CD14-positive monocyte (primary cell): ENCODE measurements at regions not wholly inside any gene's neighbourhood (a gene's known extent, or its start where the extent isn't known, plus 50 kb on each side); places are given as distances from the start of the nearest gene placed in this dataset.

ENCODE experiments used
- DNase-seq, 3 donors: peaks; one replicate each; pipeline ENCODE4 v3.0.0-alpha.2; 2011 to 2022
- H2AFZ ChIP-seq: 2 replicates; pipeline ENCODE4 v1.6.0; 2012; ENCODE audit warnings: mild to moderate bottlenecking, low read depth, low read length, inconsistent platforms; ENCODE audit not compliant: insufficient read depth, poor library complexity, severe bottlenecking
- H3K27ac ChIP-seq, 2 donors: 1 replicate in 1 of 2; 2 replicates in 1 of 2; pipeline ENCODE4 v1.5.1; 2012 to 2013; ENCODE audit warnings: low read length in 2 of 2, control low read depth in 1 of 2, inconsistent platforms in 1 of 2, low read depth in 1 of 2, mild to moderate bottlenecking in 1 of 2
- H3K27me3 ChIP-seq, 2 donors: one replicate each; pipeline versions ENCODE4 v1.6.0 to v1.6.1; 2011 to 2013; ENCODE audit warnings: low read length in 2 of 2; ENCODE audit not compliant: control insufficient read depth in 2 of 2, insufficient read depth in 2 of 2
- H3K36me3 ChIP-seq, 2 donors: replicated peaks in 1 of 2; 1 replicate in 1 of 2; 2 replicates in 1 of 2; pipeline versions ENCODE4 v1.5.1 to v1.6.1; 2012 to 2013; ENCODE audit warnings: low read length in 2 of 2, control low read depth in 1 of 2, inconsistent platforms in 1 of 2, mild to moderate bottlenecking in 1 of 2; ENCODE audit not compliant: insufficient read depth in 2 of 2, control insufficient read depth in 1 of 2
- H3K4me1 ChIP-seq, 2 donors: 1 replicate in 1 of 2; 2 replicates in 1 of 2; pipeline versions ENCODE4 v1.5.1 to v1.6.1; 2012 to 2013; ENCODE audit warnings: low read length in 2 of 2, control low read depth in 1 of 2, inconsistent platforms in 1 of 2, mild to moderate bottlenecking in 1 of 2, moderate library complexity in 1 of 2; ENCODE audit not compliant: insufficient read depth in 2 of 2, control insufficient read depth in 1 of 2
- H3K4me2 ChIP-seq: replicated peaks from 2 replicates; pipeline ENCODE3; 2012; ENCODE audit warnings: low read length, moderate library complexity, mild to moderate bottlenecking; ENCODE audit not compliant: poor library complexity, severe bottlenecking; ENCODE audit errors: extremely low read depth
- H3K4me3 ChIP-seq, 3 experiments: fragments of 200-600 bp in 1 of 3; sonication (generic) in 1 of 3; replicated peaks in 1 of 3; 1 replicate in 2 of 3; 2 replicates in 1 of 3; pipeline ENCODE4 v1.5.1; 2011 to 2013; ENCODE audit warnings: low read length in 3 of 3, mild to moderate bottlenecking in 3 of 3, control low read depth in 2 of 3, low read depth in 2 of 3, inconsistent platforms in 1 of 3, moderate library complexity in 1 of 3
- H3K79me2 ChIP-seq: 2 replicates; pipeline ENCODE4 v1.6.0; 2012; ENCODE audit warnings: mild to moderate bottlenecking, control low read depth, inconsistent platforms, low read length, moderate library complexity; ENCODE audit not compliant: insufficient read depth
- H3K9ac ChIP-seq: 2 replicates; pipeline ENCODE4 v1.6.0; 2017; ENCODE audit warnings: low read length, mild to moderate bottlenecking; ENCODE audit not compliant: insufficient read depth, poor library complexity, severe bottlenecking
- H3K9me3 ChIP-seq, 2 donors: replicated peaks in 1 of 2; 1 replicate in 1 of 2; 2 replicates in 1 of 2; pipeline versions ENCODE4 v1.5.1 to v1.6.1; 2012 to 2013; ENCODE audit warnings: low read length in 2 of 2, control low read depth in 1 of 2; ENCODE audit not compliant: control insufficient read depth in 1 of 2, insufficient read depth in 1 of 2
- H4K20me1 ChIP-seq: 2 replicates; pipeline ENCODE4 v1.6.0; 2012; ENCODE audit warnings: mild to moderate bottlenecking, low read length, control low read depth, moderate library complexity; ENCODE audit not compliant: insufficient read depth
- H3K27ac Mint-ChIP-seq, 7 donors: one replicate each; pipeline ENCODE4 v1.8.0; 2020; ENCODE audit warnings: mild to moderate bottlenecking in 7 of 7, mixed read lengths in 7 of 7, moderate library complexity in 6 of 7, inconsistent platforms in 2 of 7
- H3K27me3 Mint-ChIP-seq, 3 donors: one replicate each; pipeline ENCODE4 v1.8.0; 2021 to 2022; ENCODE audit warnings: low read depth in 3 of 3, mild to moderate bottlenecking in 3 of 3, mixed read lengths in 3 of 3, moderate library complexity in 3 of 3, inconsistent platforms in 1 of 3
- H3K36me3 Mint-ChIP-seq, 2 donors: one replicate each; pipeline ENCODE4 v1.8.0; 2020; ENCODE audit warnings: mixed read lengths in 2 of 2, inconsistent platforms in 1 of 2, mild to moderate bottlenecking in 1 of 2
- H3K4me1 Mint-ChIP-seq: one replicate; pipeline ENCODE4 v1.8.0; 2020; ENCODE audit warnings: mild to moderate bottlenecking, mixed read lengths
- H3K4me3 Mint-ChIP-seq, 2 donors: one replicate each; pipeline ENCODE4 v1.8.0; 2020; ENCODE audit warnings: mild to moderate bottlenecking in 2 of 2, mixed read lengths in 2 of 2, moderate library complexity in 1 of 2
- H3K9me3 Mint-ChIP-seq, 7 donors: one replicate each; pipeline ENCODE4 v1.8.0; 2020 to 2022; ENCODE audit warnings: mixed read lengths in 7 of 7, mild to moderate bottlenecking in 6 of 7, moderate library complexity in 6 of 7, inconsistent platforms in 2 of 7
- WGBS: methylation state at CpG from one replicate; pipeline ENCODE4 v1.1.5; 2013; ENCODE audit warnings: missing lambda C conversion rate; ENCODE audit not compliant: insufficient coverage; 5-methylcytosine and 5-hydroxymethylcytosine counted together
- intact Hi-C, 2 donors: fragments of 100-400 bp; cut with micrococcal nuclease; formaldehyde crosslinking; loops; one replicate each; pipeline versions ENCODE4 v1.15.0 to v1.15.1; 2023
- TF ChIP-seq, protein P1 (sequence below): fragments of 200-600 bp; IDR thresholded peaks from one replicate; pipeline ENCODE4 v1.8.0; 2022; ENCODE audit warnings: antibody characterized with exemption, mild to moderate bottlenecking

DNA sequence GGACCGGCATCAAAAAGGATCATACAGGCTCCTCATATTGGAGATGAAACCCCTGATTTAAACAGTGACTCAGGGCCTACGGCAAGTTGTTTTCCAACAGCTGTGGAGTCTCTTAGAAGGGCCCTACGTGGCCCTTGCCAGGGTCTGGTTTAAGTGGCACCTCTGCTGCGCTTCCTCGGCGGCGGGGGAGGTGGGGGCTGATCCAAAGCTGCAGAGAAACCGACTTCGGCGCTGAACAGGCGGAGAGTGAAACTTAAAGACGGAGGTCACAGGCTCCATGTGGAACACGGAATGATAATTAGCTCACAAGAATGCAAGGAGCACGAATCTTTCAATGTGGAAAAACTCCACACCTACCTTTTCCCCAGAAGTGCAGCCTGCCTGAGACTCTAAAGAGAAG is 477.9 kb downstream of the TCERG1L start:
- H3K9ac ChIP-seq, result no peak overlapping the region
- Mint-ChIP-seq H3K36me3 (no peaks in the 10 kb centered on the region), H3K9me3 (peaks cover 0 to 19% (median 5%) of the 10 kb centered on the region in 7 donors), H3K27me3 (peaks cover 0 to 1% (median 0%) of the 10 kb centered on the region in 3 donors), H3K4me1 (no peaks in the 10 kb centered on the region), H3K4me3 (no peak overlapping the region), H3K27ac (no peak overlapping the region)
- no peaks in the 10 kb centered on the region for H4K20me1 ChIP-seq
- peaks cover 0 to 6% of the 10 kb centered on the region in 2 donors for H3K9me3 ChIP-seq
- H3K4me3 ChIP-seq, result no peak overlapping the region
- no peaks in the 10 kb centered on the region for H3K36me3 ChIP-seq
- DNase-seq, result no peak
- no peaks in the 10 kb centered on the region for H3K27me3 ChIP-seq
- no peak overlapping the region for H2AFZ ChIP-seq
- TF ChIP-seq, protein P1, sequence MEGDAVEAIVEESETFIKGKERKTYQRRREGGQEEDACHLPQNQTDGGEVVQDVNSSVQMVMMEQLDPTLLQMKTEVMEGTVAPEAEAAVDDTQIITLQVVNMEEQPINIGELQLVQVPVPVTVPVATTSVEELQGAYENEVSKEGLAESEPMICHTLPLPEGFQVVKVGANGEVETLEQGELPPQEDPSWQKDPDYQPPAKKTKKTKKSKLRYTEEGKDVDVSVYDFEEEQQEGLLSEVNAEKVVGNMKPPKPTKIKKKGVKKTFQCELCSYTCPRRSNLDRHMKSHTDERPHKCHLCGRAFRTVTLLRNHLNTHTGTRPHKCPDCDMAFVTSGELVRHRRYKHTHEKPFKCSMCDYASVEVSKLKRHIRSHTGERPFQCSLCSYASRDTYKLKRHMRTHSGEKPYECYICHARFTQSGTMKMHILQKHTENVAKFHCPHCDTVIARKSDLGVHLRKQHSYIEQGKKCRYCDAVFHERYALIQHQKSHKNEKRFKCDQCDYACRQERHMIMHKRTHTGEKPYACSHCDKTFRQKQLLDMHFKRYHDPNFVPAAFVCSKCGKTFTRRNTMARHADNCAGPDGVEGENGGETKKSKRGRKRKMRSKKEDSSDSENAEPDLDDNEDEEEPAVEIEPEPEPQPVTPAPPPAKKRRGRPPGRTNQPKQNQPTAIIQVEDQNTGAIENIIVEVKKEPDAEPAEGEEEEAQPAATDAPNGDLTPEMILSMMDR, result no peak
- H3K79me2 ChIP-seq, result no peaks in the 10 kb centered on the region
- WGBS, result 93% methylated on average over 14 of the region's 14 CpGs
- intact Hi-C loops, result no loop called here
- no peak overlapping the region for H3K4me2 ChIP-seq
- H3K4me1 ChIP-seq, result no peaks in the 10 kb centered on the region
- H3K27ac ChIP-seq, result no peak overlapping the region

DNA sequence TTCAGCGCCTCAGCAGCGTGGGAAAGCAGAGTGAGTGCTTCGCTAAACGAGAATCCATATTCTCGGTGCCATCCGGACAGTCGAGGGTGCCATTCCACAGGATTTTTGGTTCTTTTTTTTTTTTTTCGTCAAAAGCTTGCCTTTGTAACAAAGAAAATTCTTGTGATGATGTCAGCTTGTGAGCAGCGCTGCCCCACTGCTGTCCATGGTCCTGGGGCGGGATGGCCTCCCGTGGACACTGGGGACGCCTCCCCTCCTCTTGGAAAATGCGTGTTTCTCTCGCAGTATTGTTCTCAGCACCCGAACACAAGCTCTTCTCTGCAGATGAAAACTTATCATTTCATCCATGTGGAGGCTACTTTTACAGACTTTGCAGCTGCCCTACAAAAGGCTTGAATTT is 477.4 kb downstream of the TCERG1L start:
- Histone ChIP-seq H3K4me2 (no peak overlapping the region), H4K20me1 (no peaks in the 10 kb centered on the region), H2AFZ (no peak overlapping the region), H3K27me3 (no peaks in the 10 kb centered on the region), H3K4me1 (no peaks in the 10 kb centered on the region), H3K27ac (no peak overlapping the region), H3K79me2 (no peaks in the 10 kb centered on the region), H3K9ac (no peak overlapping the region), H3K4me3 (no peak overlapping the region), H3K9me3 (peaks cover 0 to 6% of the 10 kb centered on the region in 2 donors), H3K36me3 (no peaks in the 10 kb centered on the region)
- H3K27me3 Mint-ChIP-seq, result peaks cover 0 to 1% (median 0%) of the 10 kb centered on the region in 3 donors
- TF ChIP-seq, protein P1, result no peak
- no peaks in the 10 kb centered on the region for H3K36me3 Mint-ChIP-seq
- intact Hi-C loops, result no loop called here
- H3K4me3 Mint-ChIP-seq, result no peak overlapping the region
- WGBS, result 85% methylated on average over 15 of the region's 15 CpGs
- H3K9me3 Mint-ChIP-seq, result peaks cover 0 to 17% (median 5%) of the 10 kb centered on the region in 7 donors
- no peak for DNase-seq
- H3K4me1 Mint-ChIP-seq, result no peaks in the 10 kb centered on the region
- H3K27ac Mint-ChIP-seq, result no peak overlapping the region
